C4-2B (cell line): ENCODE measurements at regions not wholly inside any gene's neighbourhood (a gene's known extent, or its start where the extent isn't known, plus 50 kb on each side); places are given as distances from the start of the nearest gene placed in this dataset.

Experiments
- CTCF ChIP-seq: fragments of 450-650 bp; conservative IDR thresholded peaks from 2 replicates; pipeline ENCODE4 v1.5.1; 2017; ENCODE audit warnings: mild to moderate bottlenecking
- ZFX ChIP-seq: fragments of 450-650 bp; IDR thresholded peaks from 2 replicates; pipeline ENCODE4 v1.6.1; 2017

GRCh38 chr1:94611681-94612475, 70.3 kb upstream of the F3 start:
- TF ChIP-seq CTCF (no peak; the same call in 1 of the 2 replicates), ZFX (no peak)
